Hepatocyte (in vitro differentiated cells): ENCODE measurements at regions not wholly inside any gene's neighbourhood (a gene's known extent, or its start where the extent isn't known, plus 50 kb on each side); places are given as distances from the start of the nearest gene placed in this dataset.

Experiments used
- DNase-seq: peaks from one replicate; pipeline ENCODE4 v3.0.0-alpha.2; 2016; ENCODE audit warnings: low spot score
- H2AFZ ChIP-seq: fragments of 200-600 bp; sonication (generic); 2 replicates; pipeline ENCODE4 v1.6.0; 2016; ENCODE audit warnings: antibody characterized with exemption, mild to moderate bottlenecking
- H3K27ac ChIP-seq: fragments of 200-600 bp; sonication (generic); 2 replicates; pipeline ENCODE4 v1.5.1; 2016; ENCODE audit warnings: mild to moderate bottlenecking
- H3K27me3 ChIP-seq: fragments of 200-600 bp; sonication (generic); 2 replicates; pipeline ENCODE4 v1.6.1; 2016
- H3K36me3 ChIP-seq: fragments of 200-600 bp; sonication (generic); replicated peaks from 2 replicates; pipeline ENCODE4 v1.5.1; 2016; ENCODE audit warnings: low read depth; ENCODE audit not compliant: insufficient read depth
- H3K4me1 ChIP-seq: fragments of 200-600 bp; sonication (generic); 2 replicates; pipeline ENCODE4 v1.5.1; 2016; ENCODE audit warnings: mild to moderate bottlenecking, moderate library complexity; ENCODE audit not compliant: insufficient read depth
- H3K4me2 ChIP-seq: fragments of 200-600 bp; sonication (generic); 2 replicates; pipeline ENCODE4 v1.6.0; 2016
- H3K4me3 ChIP-seq: fragments of 200-600 bp; sonication (generic); 2 replicates; pipeline ENCODE4 v1.5.1; 2016; ENCODE audit warnings: mild to moderate bottlenecking
- H3K79me2 ChIP-seq: fragments of 200-600 bp; sonication (generic); 2 replicates; pipeline ENCODE4 v1.6.0; 2017; ENCODE audit warnings: mild to moderate bottlenecking
- H3K9me2 ChIP-seq: fragments of 200-600 bp; sonication (generic); replicated peaks from 2 replicates; pipeline ENCODE4 v1.6.0; 2017; ENCODE audit warnings: mild to moderate bottlenecking; ENCODE audit not compliant: insufficient read depth
- H3K9me3 ChIP-seq: fragments of 200-600 bp; sonication (generic); 2 replicates; pipeline ENCODE4 v1.5.1; 2016; ENCODE audit warnings: low read depth, mild to moderate bottlenecking
- H4K20me1 ChIP-seq: fragments of 200-600 bp; sonication (generic); 2 replicates; pipeline ENCODE4 v1.6.0; 2016; ENCODE audit warnings: mild to moderate bottlenecking; ENCODE audit not compliant: insufficient read depth, poor library complexity, severe bottlenecking
- EZH2 ChIP-seq: fragments of 200-600 bp; sonication (generic); IDR thresholded peaks from 2 replicates; pipeline ENCODE4 v1.6.1; 2016; ENCODE audit warnings: antibody characterized with exemption, mild to moderate bottlenecking, borderline replicate concordance
- EZH2phosphoT487 ChIP-seq: fragments of 200-600 bp; sonication (generic); IDR thresholded peaks from one replicate; pipeline ENCODE4 v1.6.1; 2018; ENCODE audit warnings: antibody characterized with exemption, mild to moderate bottlenecking, low read depth, moderate library complexity; ENCODE audit not compliant: unreplicated experiment, severe bottlenecking
- WGBS: methylation state at CpG from one replicate; pipeline ENCODE4 v1.1.6; 2016; ENCODE audit warnings: low lambda C conversion rate; ENCODE audit errors: missing lambda C conversion rate; 5-methylcytosine and 5-hydroxymethylcytosine counted together
- TF ChIP-seq, protein P1 (sequence below): fragments of 200-600 bp; sonication (generic); IDR thresholded peaks from 2 replicates; pipeline ENCODE4 v1.5.1; 2016; ENCODE audit warnings: antibody characterized with exemption, mild to moderate bottlenecking; ENCODE audit not compliant: poor library complexity

DNA sequence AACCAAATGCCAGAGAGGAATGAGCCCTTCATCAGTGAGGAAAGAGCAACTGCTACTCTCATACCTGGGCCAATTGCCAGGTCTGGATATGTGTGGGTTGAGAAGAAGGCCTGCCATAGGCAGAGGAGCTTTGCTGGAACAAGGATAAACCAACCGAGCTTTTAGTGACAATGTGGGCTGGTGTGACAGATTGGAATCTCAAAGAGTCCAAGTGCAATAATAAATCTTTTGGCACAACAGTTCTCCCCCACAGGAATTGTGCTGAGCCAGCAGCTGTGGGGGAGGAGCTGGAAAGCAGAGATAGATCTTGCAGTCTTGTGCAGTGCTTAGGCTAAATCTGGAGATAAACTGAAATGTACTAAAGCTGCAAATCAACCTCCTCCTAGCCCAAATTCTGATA is 79.4 kb upstream of the ISX start:
- DNase-seq = no peak
- H3K4me2 ChIP-seq = no peak overlapping the region
- WGBS = 69% methylated on average over 1 of the region's 1 CpG

DNA sequence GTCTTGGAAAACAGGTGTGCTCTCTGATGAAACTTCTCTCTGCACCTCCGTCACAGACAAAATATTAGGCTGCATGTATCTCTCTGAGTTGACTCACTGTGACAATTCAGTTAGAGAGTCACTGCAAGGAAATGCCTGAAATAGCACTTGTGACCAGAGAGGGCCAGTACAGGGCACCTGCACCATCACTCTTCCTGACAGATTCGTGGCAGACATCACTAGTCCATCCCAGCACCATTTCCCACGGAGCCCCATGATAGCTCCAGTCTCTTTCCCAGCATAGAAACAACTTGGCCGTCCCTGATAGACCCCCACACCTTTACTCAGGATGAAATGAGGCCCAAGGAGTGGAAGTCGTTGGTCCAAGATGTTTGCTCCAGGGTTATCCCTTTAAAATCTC is 73.3 kb upstream of the ISX start:
- no peak for TF ChIP-seq EZH2
- TF ChIP-seq, protein P1, sequence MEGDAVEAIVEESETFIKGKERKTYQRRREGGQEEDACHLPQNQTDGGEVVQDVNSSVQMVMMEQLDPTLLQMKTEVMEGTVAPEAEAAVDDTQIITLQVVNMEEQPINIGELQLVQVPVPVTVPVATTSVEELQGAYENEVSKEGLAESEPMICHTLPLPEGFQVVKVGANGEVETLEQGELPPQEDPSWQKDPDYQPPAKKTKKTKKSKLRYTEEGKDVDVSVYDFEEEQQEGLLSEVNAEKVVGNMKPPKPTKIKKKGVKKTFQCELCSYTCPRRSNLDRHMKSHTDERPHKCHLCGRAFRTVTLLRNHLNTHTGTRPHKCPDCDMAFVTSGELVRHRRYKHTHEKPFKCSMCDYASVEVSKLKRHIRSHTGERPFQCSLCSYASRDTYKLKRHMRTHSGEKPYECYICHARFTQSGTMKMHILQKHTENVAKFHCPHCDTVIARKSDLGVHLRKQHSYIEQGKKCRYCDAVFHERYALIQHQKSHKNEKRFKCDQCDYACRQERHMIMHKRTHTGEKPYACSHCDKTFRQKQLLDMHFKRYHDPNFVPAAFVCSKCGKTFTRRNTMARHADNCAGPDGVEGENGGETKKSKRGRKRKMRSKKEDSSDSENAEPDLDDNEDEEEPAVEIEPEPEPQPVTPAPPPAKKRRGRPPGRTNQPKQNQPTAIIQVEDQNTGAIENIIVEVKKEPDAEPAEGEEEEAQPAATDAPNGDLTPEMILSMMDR = no peak
- TF ChIP-seq EZH2phosphoT487 = no peak
- Histone ChIP-seq H3K9me2 (no peaks in the 10 kb centered on the region), H2AFZ (no peak overlapping the region), H3K79me2 (no peaks in the 10 kb centered on the region), H3K4me3 (no peak overlapping the region), H3K4me1 (no peaks in the 10 kb centered on the region), H3K4me2 (no peak overlapping the region), H3K9me3 (no peaks in the 10 kb centered on the region), H3K36me3 (no peaks in the 10 kb centered on the region), H3K27ac (no peak overlapping the region), H4K20me1 (no peaks in the 10 kb centered on the region), H3K27me3 (no peaks in the 10 kb centered on the region)
- no peak for DNase-seq
- 69% methylated on average over 5 of the region's 5 CpGs for WGBS

More for the DNA sequence above, 79.4 kb upstream of the ISX start:
- no peaks in the 10 kb centered on the region for H3K36me3 ChIP-seq
- no peaks in the 10 kb centered on the region for H3K9me3 ChIP-seq
- no peak overlapping the region for H3K27ac ChIP-seq
- H3K4me1 ChIP-seq = no peaks in the 10 kb centered on the region
- H3K4me3 ChIP-seq = no peak overlapping the region
- no peaks in the 10 kb centered on the region for H3K27me3 ChIP-seq
- no peak overlapping the region for H2AFZ ChIP-seq
- no peaks in the 10 kb centered on the region for H3K79me2 ChIP-seq
- no peak for TF ChIP-seq EZH2
- no peak for TF ChIP-seq EZH2phosphoT487
- TF ChIP-seq, protein P1 = no peak
- no peaks in the 10 kb centered on the region for H3K9me2 ChIP-seq
- no peaks in the 10 kb centered on the region for H4K20me1 ChIP-seq

- no peaks in the 10 kb centered on the region for H3K27me3 ChIP-seq
- no peak overlapping the region for H2AFZ ChIP-seq
- no peak overlapping the region for H3K4me2 ChIP-seq
- no peaks in the 10 kb centered on the region for H3K36me3 ChIP-seq
- no peak overlapping the region for H3K27ac ChIP-seq
- no peaks in the 10 kb centered on the region for H3K4me1 ChIP-seq
- H4K20me1 ChIP-seq = no peaks in the 10 kb centered on the region
- WGBS = 83% methylated on average over 3 of the region's 3 CpGs
- no peak for DNase-seq
- no peaks in the 10 kb centered on the region for H3K9me3 ChIP-seq
- no peaks in the 10 kb centered on the region for H3K9me2 ChIP-seq
- TF ChIP-seq EZH2 = no peak
- TF ChIP-seq, protein P1 = no peak
- TF ChIP-seq EZH2phosphoT487 = no peak
- H3K4me3 ChIP-seq = no peak overlapping the region
- H3K79me2 ChIP-seq = no peaks in the 10 kb centered on the region
Observed at GRCh38 chr22:34993548-34993947, 72.4 kb upstream of the ISX start.

DNA sequence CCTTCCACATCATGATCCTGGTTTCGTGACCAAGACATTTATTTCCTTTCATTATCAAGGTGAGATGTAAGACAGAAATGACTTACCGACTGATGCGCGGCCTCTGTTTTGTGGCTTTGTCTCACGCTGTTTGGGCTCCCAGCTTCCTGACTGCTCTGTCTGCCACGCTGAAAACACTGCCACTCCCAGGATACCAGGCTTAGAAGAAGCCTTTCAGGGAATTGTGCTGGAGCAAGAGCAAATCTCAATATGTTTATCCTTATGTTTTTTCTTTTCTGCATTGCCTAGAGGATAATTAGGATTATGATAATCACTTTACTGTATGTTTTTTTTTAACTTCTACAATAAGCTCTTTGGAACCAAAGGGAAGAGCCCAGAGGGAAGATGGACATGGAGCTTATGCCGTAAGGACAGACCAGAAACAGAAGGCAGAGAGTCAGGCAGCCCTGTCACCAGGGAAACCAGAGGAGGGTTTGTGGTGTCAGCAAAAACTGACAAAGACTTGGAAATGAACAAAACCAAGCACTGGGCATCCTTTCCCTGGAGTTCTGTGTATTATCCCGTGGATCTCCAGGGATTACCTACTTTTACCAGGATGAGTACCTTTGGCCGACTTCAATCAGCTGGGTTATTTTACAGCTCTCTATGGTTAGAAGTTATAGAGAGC is 68.2 kb upstream of the ISX start:
- Histone ChIP-seq H3K79me2 (no peaks in the 10 kb centered on the region), H2AFZ (no peak overlapping the region), H3K4me2 (no peak overlapping the region), H3K9me2 (no peaks in the 10 kb centered on the region), H3K27me3 (no peaks in the 10 kb centered on the region), H3K4me3 (no peak overlapping the region), H3K27ac (no peak overlapping the region), H3K4me1 (no peaks in the 10 kb centered on the region), H4K20me1 (no peaks in the 10 kb centered on the region), H3K9me3 (no peaks in the 10 kb centered on the region), H3K36me3 (no peaks in the 10 kb centered on the region)
- no peak for DNase-seq
- TF ChIP-seq EZH2 (no peak), EZH2phosphoT487 (no peak)
- TF ChIP-seq, protein P1 = no peak
- WGBS = 74% methylated on average over 9 of the region's 9 CpGs
